ENCODE measurements at regions not wholly inside any gene's neighbourhood (a gene's known extent, or its start where the extent isn't known, plus 50 kb on each side); places are given as distances from the start of the nearest gene placed in this dataset.

DNA sequence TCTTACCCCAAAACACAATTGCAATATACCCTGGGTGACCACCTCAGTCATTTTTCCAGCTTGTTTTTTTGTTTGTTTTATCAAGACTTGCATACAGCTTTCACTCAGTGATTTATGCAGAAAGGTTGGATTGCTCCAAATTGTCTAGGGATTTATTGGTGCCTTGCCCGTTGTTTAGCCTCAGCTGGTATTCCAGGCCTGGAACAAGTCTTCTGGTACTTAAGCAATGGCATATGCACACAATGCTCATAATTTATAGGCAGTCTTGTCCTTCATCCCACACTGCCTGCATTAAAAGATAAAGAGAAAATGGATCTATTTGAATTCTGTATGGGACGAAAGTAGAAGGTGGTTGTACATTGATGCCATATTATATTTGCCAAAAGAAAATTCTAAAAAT lies 392.5 kb downstream of the ADAMTS20 start:
- intact Hi-C loops (cut with micrococcal nuclease; ENCODE audit: unreplicated experiment) = no loop called here
- ChIA-PET RAD21 (ENCODE audit: unreplicated experiment) (no interaction called here), CTCF (no interaction called here), SMC1A (ENCODE audit: uncharacterized antibody, unreplicated experiment) (interaction anchor here (1.2 to 1.6 kb wide), 3 partner anchors 9 to 176 kb away, joined by 3 to 6 read pairs (median 4); no protein-coding TSS in a partner anchor), POLR2A (no interaction called here)
- H3K9me3 ChIP-seq (replicated peaks; ENCODE audit: control insufficient read depth, insufficient read depth, low read length) = no peaks in the 10 kb centered on the region
- no peaks in the 10 kb centered on the region for H3K27me3 ChIP-seq (replicated peaks in 1 of 2; ENCODE audit: control insufficient read depth in 2 of 2, insufficient read depth in 2 of 2, low read length in 1 of 2)
- in situ Hi-C loops (cut with MboI) = no loop called here
- FAIRE-seq = no peak
- H3K4me1 ChIP-seq (ENCODE audit: control insufficient read depth, insufficient read depth, low read length) = no peaks in the 10 kb centered on the region
- WGBS (ENCODE audit: insufficient coverage, insufficient replicate concordance, low lambda C conversion rate, missing lambda C conversion rate) = 28% methylated on average over 2 of the region's 2 CpGs
- no peak for TF ChIP-seq GATAD2B (conservative IDR thresholded peaks at IDR 0.05; ENCODE audit: low read depth)
- H3K36me3 ChIP-seq (ENCODE audit: control insufficient read depth in 2 of 2, insufficient read depth in 2 of 2, low read length in 1 of 2) = no peaks in the 10 kb centered on the region
- no TSS peak for BruUV-seq (replicated peaks)
- H2AFZ ChIP-seq (ENCODE audit: control insufficient read depth, low read depth, low read length) = no peak overlapping the region
- H3K4me2 ChIP-seq (ENCODE audit: control insufficient read depth, insufficient read depth) = no peak overlapping the region
- DNase-seq (ENCODE audit: low read depth, low spot score) = no peak
- H4K20me1 ChIP-seq (ENCODE audit: control insufficient read depth, insufficient read depth) = no peaks in the 10 kb centered on the region; the same call in 1 of the 2 replicates
- no peak overlapping the region for H3K27ac ChIP-seq (ENCODE audit: control insufficient read depth, insufficient read depth)
- no peaks in the 10 kb centered on the region for H3K79me2 ChIP-seq (ENCODE audit: control insufficient read depth, insufficient read depth, low read length)
- H3K9ac ChIP-seq (ENCODE audit: control insufficient read depth, insufficient read depth, low read length) = no peak overlapping the region
- H3K4me3 ChIP-seq = no peak overlapping the region
- ATAC-seq = no peak

GRCh38 chr12:43158126-43158525 lies 393.9 kb downstream of the ADAMTS20 start:
- no peaks in the 10 kb centered on the region for H3K4me1 ChIP-seq (ENCODE audit: control insufficient read depth, insufficient read depth, low read length)
- H3K9ac ChIP-seq (ENCODE audit: control insufficient read depth, insufficient read depth, low read length) = no peak overlapping the region
- no peak overlapping the region for H3K4me3 ChIP-seq
- intact Hi-C loops (cut with micrococcal nuclease; ENCODE audit: unreplicated experiment) = no loop called here
- H3K4me2 ChIP-seq (ENCODE audit: control insufficient read depth, insufficient read depth) = no peak overlapping the region
- no peak for TF ChIP-seq CREB1 (IDR thresholded peaks at IDR 0.05; ENCODE audit: low read depth)
- no peak for TF ChIP-seq MTA2 (IDR thresholded peaks at IDR 0.05; ENCODE audit: low read depth)
- TF ChIP-seq HSF1 (IDR thresholded peaks at IDR 0.05; ENCODE audit: low read depth, low read length) = no peak
- no peak for TF ChIP-seq CBX3 (IDR thresholded peaks at IDR 0.05; ENCODE audit: borderline replicate concordance, low read depth)
- no peak for TF ChIP-seq POLR2A (IDR thresholded peaks at IDR 0.05; ENCODE audit: low read depth, low read length)
- no peak for TF ChIP-seq MEF2A (IDR thresholded peaks at IDR 0.05; ENCODE audit: insufficient read depth, low read depth, low read length)
- no peak for TF ChIP-seq SMAD1 (IDR thresholded peaks at IDR 0.05; ENCODE audit: low read depth, partially characterized antibody)
- no peak for TF ChIP-seq HDAC2 (IDR thresholded peaks at IDR 0.05)
- no peak for TF ChIP-seq MLLT1 (IDR thresholded peaks at IDR 0.05)
- TF ChIP-seq GATAD2B (conservative IDR thresholded peaks at IDR 0.05; ENCODE audit: low read depth) = no peak
- no peak for TF ChIP-seq TCF3 (IDR thresholded peaks at IDR 0.05; ENCODE audit: borderline replicate concordance, insufficient read depth, low read depth, low read length)
- TF ChIP-seq ATF7 (IDR thresholded peaks at IDR 0.05; ENCODE audit: low read depth) = no peak
- TF ChIP-seq POLR2AphosphoS2 (IDR thresholded peaks at IDR 0.05; ENCODE audit: low read depth, low read length) = no peak
- ATAC-seq (no peak), FAIRE-seq (no peak), DNase-seq (ENCODE audit: low read depth, low spot score) (no peak)
- ChIA-PET CTCF (no interaction called here), POLR2A (no interaction called here), SMC1A (ENCODE audit: uncharacterized antibody, unreplicated experiment) (no interaction called here), RAD21 (ENCODE audit: unreplicated experiment) (no interaction called here)
- in situ Hi-C loops (cut with MboI) = no loop called here
- no peaks in the 10 kb centered on the region; the same call in 1 of the 2 replicates for H4K20me1 ChIP-seq (ENCODE audit: control insufficient read depth, insufficient read depth)
- no peak overlapping the region for H3K27ac ChIP-seq (ENCODE audit: control insufficient read depth, insufficient read depth)
- BruUV-seq (replicated peaks) = no TSS peak
- no peak overlapping the region for H2AFZ ChIP-seq (ENCODE audit: control insufficient read depth, low read depth, low read length)
- H3K27me3 ChIP-seq (replicated peaks in 1 of 2; ENCODE audit: control insufficient read depth in 2 of 2, insufficient read depth in 2 of 2, low read length in 1 of 2) = no peaks in the 10 kb centered on the region
- H3K9me3 ChIP-seq (replicated peaks; ENCODE audit: control insufficient read depth, insufficient read depth, low read length) = no peaks in the 10 kb centered on the region
- H3K79me2 ChIP-seq (ENCODE audit: control insufficient read depth, insufficient read depth, low read length) = no peaks in the 10 kb centered on the region
- 55% methylated on average over 1 of the region's 1 CpG for WGBS (ENCODE audit: insufficient coverage, insufficient replicate concordance, low lambda C conversion rate, missing lambda C conversion rate)
- no peaks in the 10 kb centered on the region for H3K36me3 ChIP-seq (ENCODE audit: control insufficient read depth in 2 of 2, insufficient read depth in 2 of 2, low read length in 1 of 2)

All from GM12878 (cell line).